WTC11 (cell line): ENCODE measurements at regions not wholly inside any gene's neighbourhood (a gene's known extent, or its start where the extent isn't known, plus 50 kb on each side); places are given as distances from the start of the nearest gene placed in this dataset.

ENCODE experiments used
- ATAC-seq: fragments of 200-7000 bp; cut with Tn5 transposase; 2 replicates; pipeline ENCODE4 v1.10.0; 2021; ENCODE audit warnings: mild to moderate bottlenecking, moderate library complexity
- CTCF ChIA-PET: fragments of 300-600 bp; sonication (Branson Sonifier 250); formaldehyde crosslinking; loops from one replicate; lab custom pipeline; 2021; ENCODE audit warnings: antibody characterized with exemption; lab: Charles Lee
- POLR2A ChIA-PET: fragments of 350-600 bp; sonication (Branson Sonifier 250); formaldehyde crosslinking; loops from one replicate; lab custom pipeline; 2021; ENCODE audit warnings: antibody characterized with exemption; lab: Charles Lee
- DNase-seq: peaks from one replicate; pipeline ENCODE4 v3.0.0; 2021; ENCODE audit warnings: low spot score
- H3K27ac Mint-ChIP-seq: 2 replicates; pipeline ENCODE4 v1.8.0; 2021; ENCODE audit warnings: mixed read lengths
- H3K27me3 Mint-ChIP-seq: 2 replicates; pipeline ENCODE4 v1.8.0; 2021; ENCODE audit warnings: low read depth, mild to moderate bottlenecking, moderate library complexity, mixed read lengths
- H3K36me3 Mint-ChIP-seq: 2 replicates; pipeline ENCODE4 v1.8.0; 2021; ENCODE audit warnings: mixed read lengths
- H3K4me1 Mint-ChIP-seq: 2 replicates; pipeline ENCODE4 v1.8.0; 2022; ENCODE audit warnings: mixed read lengths
- H3K4me3 Mint-ChIP-seq: 2 replicates; pipeline ENCODE4 v1.8.0; 2021; ENCODE audit warnings: mild to moderate bottlenecking, moderate library complexity, mixed read lengths
- H3K9me3 Mint-ChIP-seq: 2 replicates; pipeline ENCODE4 v1.8.0; 2021; ENCODE audit warnings: mixed read lengths
- ATF3 ChIP-seq: sonication (generic); formaldehyde crosslinking; conservative IDR thresholded peaks from 2 replicates; pipeline ENCODE4 v1.8.1; 2022; ENCODE audit warnings: mild to moderate bottlenecking, missing genetic modification reagents
- CREM ChIP-seq: sonication (generic); formaldehyde crosslinking; IDR thresholded peaks from 2 replicates; pipeline ENCODE4 v1.8.1; 2022; ENCODE audit warnings: mild to moderate bottlenecking, missing genetic modification reagents, moderate library complexity
- ELF4 ChIP-seq: sonication (generic); formaldehyde crosslinking; IDR thresholded peaks from 2 replicates; pipeline ENCODE4 v1.8.1; 2022; ENCODE audit warnings: low read depth, mild to moderate bottlenecking, moderate library complexity, missing genetic modification reagents
- ESRRA ChIP-seq: sonication (generic); formaldehyde crosslinking; IDR thresholded peaks from 2 replicates; pipeline ENCODE4 v1.8.1; 2022; ENCODE audit warnings: mild to moderate bottlenecking, missing genetic modification reagents, borderline replicate concordance
- ETV6 ChIP-seq: sonication (generic); formaldehyde crosslinking; IDR thresholded peaks from 2 replicates; pipeline ENCODE4 v1.8.1; 2022; ENCODE audit warnings: mild to moderate bottlenecking, missing genetic modification reagents
- FOXK1 ChIP-seq: sonication (generic); formaldehyde crosslinking; IDR thresholded peaks from 2 replicates; pipeline ENCODE4 v1.8.0; 2022; ENCODE audit warnings: mild to moderate bottlenecking, moderate library complexity, missing genetic modification reagents
- FOXP1 ChIP-seq: sonication (generic); formaldehyde crosslinking; IDR thresholded peaks from 2 replicates; pipeline ENCODE4 v1.8.0; 2022; ENCODE audit warnings: missing genetic modification reagents, mild to moderate bottlenecking, moderate library complexity, borderline replicate concordance
- HMGA2 ChIP-seq: fragments of 250-450 bp; sonication (Bioruptor Pico); IDR thresholded peaks from 2 replicates; pipeline ENCODE4 v1.4.0; 2021; ENCODE audit warnings: mild to moderate bottlenecking, moderate library complexity
- JAZF1 ChIP-seq: fragments of 250-450 bp; sonication (Bioruptor Pico); IDR thresholded peaks from 2 replicates; pipeline ENCODE4 v1.9.0; 2021; ENCODE audit warnings: moderate library complexity, mild to moderate bottlenecking, inconsistent platforms
- JUN ChIP-seq: sonication (generic); formaldehyde crosslinking; IDR thresholded peaks from 2 replicates; pipeline ENCODE4 v1.8.0; 2023; ENCODE audit warnings: mild to moderate bottlenecking, missing genetic modification reagents
- MAX ChIP-seq: sonication (generic); formaldehyde crosslinking; IDR thresholded peaks from 2 replicates; pipeline ENCODE4 v1.8.0; 2022; ENCODE audit warnings: mild to moderate bottlenecking, missing genetic modification reagents
- NFYB ChIP-seq: sonication (generic); formaldehyde crosslinking; conservative IDR thresholded peaks from 2 replicates; pipeline ENCODE4 v1.8.0; 2022; ENCODE audit warnings: low read depth, missing genetic modification reagents
- NR2C2 ChIP-seq: sonication (generic); formaldehyde crosslinking; IDR thresholded peaks from 2 replicates; pipeline ENCODE4 v1.8.0; 2022; ENCODE audit warnings: mild to moderate bottlenecking, missing genetic modification reagents
- OVOL2 ChIP-seq: fragments of 250-450 bp; sonication (Bioruptor Pico); IDR thresholded peaks from 2 replicates; pipeline ENCODE4 v1.9.0; 2021; ENCODE audit warnings: mild to moderate bottlenecking, borderline replicate concordance
- SMAD4 ChIP-seq: sonication (generic); formaldehyde crosslinking; IDR thresholded peaks from 2 replicates; pipeline ENCODE4 v1.8.0; 2022; ENCODE audit warnings: mild to moderate bottlenecking, missing genetic modification reagents
- ZBTB21 ChIP-seq: sonication (generic); formaldehyde crosslinking; IDR thresholded peaks from 2 replicates; pipeline ENCODE4 v1.8.1; 2023; ENCODE audit warnings: mild to moderate bottlenecking, missing genetic modification reagents, borderline replicate concordance
- ZBTB43 ChIP-seq: sonication (generic); formaldehyde crosslinking; IDR thresholded peaks from 2 replicates; pipeline ENCODE4 v1.8.1; 2023; ENCODE audit warnings: mild to moderate bottlenecking, missing genetic modification reagents
- ZNF138 ChIP-seq: sonication (generic); formaldehyde crosslinking; conservative IDR thresholded peaks from 2 replicates; pipeline ENCODE4 v1.8.1; 2022; ENCODE audit warnings: mild to moderate bottlenecking, moderate library complexity, missing genetic modification reagents
- ZNF219 ChIP-seq: sonication (generic); formaldehyde crosslinking; IDR thresholded peaks from 2 replicates; pipeline ENCODE4 v1.8.0; 2023; ENCODE audit warnings: missing genetic modification reagents, mild to moderate bottlenecking, borderline replicate concordance
- ZNF263 ChIP-seq: sonication (generic); formaldehyde crosslinking; IDR thresholded peaks from 2 replicates; pipeline ENCODE4 v1.8.1; 2022; ENCODE audit warnings: low read depth, mild to moderate bottlenecking, moderate library complexity, missing genetic modification reagents
- ZNF317 ChIP-seq: sonication (generic); formaldehyde crosslinking; IDR thresholded peaks from 2 replicates; pipeline ENCODE4 v1.8.1; 2023; ENCODE audit warnings: low read depth, mild to moderate bottlenecking, moderate library complexity, missing genetic modification reagents, borderline replicate concordance
- ZNF416 ChIP-seq: fragments of 250-450 bp; sonication (Bioruptor Pico); IDR thresholded peaks from 2 replicates; pipeline ENCODE4 v1.9.0; 2021; ENCODE audit warnings: mild to moderate bottlenecking, inconsistent platforms
- ZNF512 ChIP-seq: sonication (generic); formaldehyde crosslinking; IDR thresholded peaks from 2 replicates; pipeline ENCODE4 v1.8.1; 2022; ENCODE audit warnings: missing genetic modification reagents, borderline replicate concordance
- ZSCAN18 ChIP-seq: fragments of 250-450 bp; sonication (Bioruptor Pico); IDR thresholded peaks from 2 replicates; pipeline ENCODE4 v2.1.2; 2022; ENCODE audit warnings: mild to moderate bottlenecking, moderate library complexity
- TF ChIP-seq, protein P1 (sequence below): sonication (generic); formaldehyde crosslinking; IDR thresholded peaks from 2 replicates; pipeline ENCODE4 v1.8.1; 2023; ENCODE audit warnings: mild to moderate bottlenecking, missing genetic modification reagents, moderate library complexity
- TF ChIP-seq, protein P2 (sequence below): fragments of 250-450 bp; sonication (Bioruptor Pico); IDR thresholded peaks from 2 replicates; pipeline ENCODE4 v1.9.0; 2021; ENCODE audit warnings: mild to moderate bottlenecking, borderline replicate concordance

DNA sequence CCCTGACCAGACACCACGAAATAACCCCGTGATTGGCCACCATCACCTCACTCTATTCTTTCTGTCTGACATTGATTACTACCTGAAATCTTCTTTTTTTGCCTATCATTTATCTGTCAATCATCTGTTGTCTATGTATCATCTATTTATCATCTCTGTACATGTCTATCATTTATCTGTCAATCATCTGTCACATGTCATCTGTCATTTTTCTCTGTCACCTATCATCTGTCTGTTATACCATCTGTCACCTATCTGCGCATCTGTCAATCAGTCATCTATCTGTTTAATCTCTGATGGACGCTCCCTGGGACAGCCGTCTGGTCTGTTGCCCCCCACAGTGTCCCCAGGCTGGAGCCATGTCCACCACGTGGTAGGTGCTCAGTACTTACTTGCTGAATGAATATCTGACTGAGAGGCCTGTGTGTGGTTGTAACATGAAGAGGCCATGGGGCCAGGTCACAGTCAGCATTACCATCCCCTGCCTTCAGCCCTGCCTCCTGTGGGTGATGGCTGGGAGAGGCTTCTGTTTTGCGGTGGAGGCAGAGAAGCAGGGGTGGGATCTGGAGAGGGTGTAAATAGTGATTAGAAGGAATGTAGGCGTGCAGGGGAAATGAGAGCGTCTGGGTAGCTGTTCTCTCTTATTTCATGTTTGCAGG is 302.7 kb downstream of the QKI start:
- H3K27me3 Mint-ChIP-seq: no peaks in the 10 kb centered on the region
- H3K4me3 Mint-ChIP-seq: no peak overlapping the region
- ChIA-PET POLR2A (no interaction called here), CTCF (no interaction called here)
- H3K9me3 Mint-ChIP-seq: no peaks in the 10 kb centered on the region
- H3K27ac Mint-ChIP-seq: no peak overlapping the region
- no peaks in the 10 kb centered on the region for H3K4me1 Mint-ChIP-seq
- no peak for ATAC-seq
- TF ChIP-seq ZNF317 (CRISPR knock-in tag) (no peak), NR2C2 (CRISPR knock-in tag) (no peak), NFYB (CRISPR knock-in tag) (no peak), HMGA2 (CRISPR knock-in tag) (no peak), CREM (no peak), ZNF512 (no peak), ZSCAN18 (CRISPR knock-in tag) (no peak), ZNF263 (CRISPR knock-in tag) (no peak), SMAD4 (CRISPR knock-in tag) (no peak), FOXK1 (CRISPR knock-in tag) (no peak), JUN (no peak), ZNF219 (CRISPR knock-in tag) (no peak), ZNF416 (CRISPR knock-in tag) (no peak), FOXP1 (CRISPR knock-in tag) (no peak), ZNF138 (no peak), ETV6 (CRISPR knock-in tag) (no peak)
- TF ChIP-seq, protein P1, sequence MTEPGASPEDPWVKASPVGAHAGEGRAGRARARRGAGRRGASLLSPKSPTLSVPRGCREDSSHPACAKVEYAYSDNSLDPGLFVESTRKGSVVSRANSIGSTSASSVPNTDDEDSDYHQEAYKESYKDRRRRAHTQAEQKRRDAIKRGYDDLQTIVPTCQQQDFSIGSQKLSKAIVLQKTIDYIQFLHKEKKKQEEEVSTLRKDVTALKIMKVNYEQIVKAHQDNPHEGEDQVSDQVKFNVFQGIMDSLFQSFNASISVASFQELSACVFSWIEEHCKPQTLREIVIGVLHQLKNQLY: no peak
- TF ChIP-seq, protein P2, sequence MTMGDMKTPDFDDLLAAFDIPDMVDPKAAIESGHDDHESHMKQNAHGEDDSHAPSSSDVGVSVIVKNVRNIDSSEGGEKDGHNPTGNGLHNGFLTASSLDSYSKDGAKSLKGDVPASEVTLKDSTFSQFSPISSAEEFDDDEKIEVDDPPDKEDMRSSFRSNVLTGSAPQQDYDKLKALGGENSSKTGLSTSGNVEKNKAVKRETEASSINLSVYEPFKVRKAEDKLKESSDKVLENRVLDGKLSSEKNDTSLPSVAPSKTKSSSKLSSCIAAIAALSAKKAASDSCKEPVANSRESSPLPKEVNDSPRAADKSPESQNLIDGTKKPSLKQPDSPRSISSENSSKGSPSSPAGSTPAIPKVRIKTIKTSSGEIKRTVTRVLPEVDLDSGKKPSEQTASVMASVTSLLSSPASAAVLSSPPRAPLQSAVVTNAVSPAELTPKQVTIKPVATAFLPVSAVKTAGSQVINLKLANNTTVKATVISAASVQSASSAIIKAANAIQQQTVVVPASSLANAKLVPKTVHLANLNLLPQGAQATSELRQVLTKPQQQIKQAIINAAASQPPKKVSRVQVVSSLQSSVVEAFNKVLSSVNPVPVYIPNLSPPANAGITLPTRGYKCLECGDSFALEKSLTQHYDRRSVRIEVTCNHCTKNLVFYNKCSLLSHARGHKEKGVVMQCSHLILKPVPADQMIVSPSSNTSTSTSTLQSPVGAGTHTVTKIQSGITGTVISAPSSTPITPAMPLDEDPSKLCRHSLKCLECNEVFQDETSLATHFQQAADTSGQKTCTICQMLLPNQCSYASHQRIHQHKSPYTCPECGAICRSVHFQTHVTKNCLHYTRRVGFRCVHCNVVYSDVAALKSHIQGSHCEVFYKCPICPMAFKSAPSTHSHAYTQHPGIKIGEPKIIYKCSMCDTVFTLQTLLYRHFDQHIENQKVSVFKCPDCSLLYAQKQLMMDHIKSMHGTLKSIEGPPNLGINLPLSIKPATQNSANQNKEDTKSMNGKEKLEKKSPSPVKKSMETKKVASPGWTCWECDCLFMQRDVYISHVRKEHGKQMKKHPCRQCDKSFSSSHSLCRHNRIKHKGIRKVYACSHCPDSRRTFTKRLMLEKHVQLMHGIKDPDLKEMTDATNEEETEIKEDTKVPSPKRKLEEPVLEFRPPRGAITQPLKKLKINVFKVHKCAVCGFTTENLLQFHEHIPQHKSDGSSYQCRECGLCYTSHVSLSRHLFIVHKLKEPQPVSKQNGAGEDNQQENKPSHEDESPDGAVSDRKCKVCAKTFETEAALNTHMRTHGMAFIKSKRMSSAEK (CRISPR knock-in tag): no peak
- H3K36me3 Mint-ChIP-seq: no peaks in the 10 kb centered on the region
- no peak for DNase-seq

- Mint-ChIP-seq H3K9me3 (no peaks in the 10 kb centered on the region), H3K4me3 (no peak overlapping the region), H3K36me3 (no peaks in the 10 kb centered on the region), H3K27ac (no peak overlapping the region), H3K27me3 (no peaks in the 10 kb centered on the region), H3K4me1 (no peaks in the 10 kb centered on the region)
- POLR2A ChIA-PET: no interaction called here
- ATAC-seq (no peak), DNase-seq (no peak)
- CTCF ChIA-PET: no interaction called here
- TF ChIP-seq ATF3 (no peak), JAZF1 (CRISPR knock-in tag) (no peak), ELF4 (CRISPR knock-in tag) (no peak), ZBTB21 (CRISPR knock-in tag) (no peak), ZBTB43 (no peak), OVOL2 (CRISPR knock-in tag) (no peak), JUN (no peak), MAX (CRISPR knock-in tag) (no peak), ESRRA (CRISPR knock-in tag) (no peak), ZNF138 (no peak)
Observed at GRCh38 chr6:163716690-163717089, 302.2 kb downstream of the QKI start.
